Hepatocyte (in vitro differentiated cells): ENCODE measurements at regions not wholly inside any gene's neighbourhood (a gene's known extent, or its start where the extent isn't known, plus 50 kb on each side); places are given as distances from the start of the nearest gene placed in this dataset.

Experiments used
- EZH2 ChIP-seq: fragments of 200-600 bp; sonication (generic); IDR thresholded peaks from 2 replicates; pipeline ENCODE4 v1.6.1; 2016; ENCODE audit warnings: antibody characterized with exemption, mild to moderate bottlenecking, borderline replicate concordance
- EZH2phosphoT487 ChIP-seq: fragments of 200-600 bp; sonication (generic); IDR thresholded peaks from one replicate; pipeline ENCODE4 v1.6.1; 2018; ENCODE audit warnings: antibody characterized with exemption, mild to moderate bottlenecking, low read depth, moderate library complexity; ENCODE audit not compliant: unreplicated experiment, severe bottlenecking
- TF ChIP-seq, protein P1 (sequence below): fragments of 200-600 bp; sonication (generic); IDR thresholded peaks from 2 replicates; pipeline ENCODE4 v1.5.1; 2016; ENCODE audit warnings: antibody characterized with exemption, mild to moderate bottlenecking; ENCODE audit not compliant: poor library complexity

DNA sequence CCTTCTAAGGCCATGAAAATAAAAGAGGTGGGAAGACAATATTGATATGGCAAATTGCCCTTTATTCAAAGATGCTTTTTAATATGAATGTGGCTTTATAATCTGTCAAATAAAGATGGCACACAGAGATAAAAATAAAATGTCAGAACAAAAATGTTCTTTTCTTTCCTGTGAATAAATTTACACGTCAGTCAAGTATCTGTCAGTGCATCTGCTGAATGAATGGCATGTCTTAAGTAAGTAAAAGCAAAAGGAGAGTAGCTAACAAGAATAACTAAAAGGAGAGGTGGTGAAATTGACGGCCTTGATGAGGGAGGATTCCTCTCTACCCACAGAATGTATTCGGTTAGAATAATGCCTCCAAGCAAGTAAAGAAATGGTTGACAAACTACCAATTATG, 1021.7 kb upstream of the GBE1 start:
- TF ChIP-seq, protein P1, sequence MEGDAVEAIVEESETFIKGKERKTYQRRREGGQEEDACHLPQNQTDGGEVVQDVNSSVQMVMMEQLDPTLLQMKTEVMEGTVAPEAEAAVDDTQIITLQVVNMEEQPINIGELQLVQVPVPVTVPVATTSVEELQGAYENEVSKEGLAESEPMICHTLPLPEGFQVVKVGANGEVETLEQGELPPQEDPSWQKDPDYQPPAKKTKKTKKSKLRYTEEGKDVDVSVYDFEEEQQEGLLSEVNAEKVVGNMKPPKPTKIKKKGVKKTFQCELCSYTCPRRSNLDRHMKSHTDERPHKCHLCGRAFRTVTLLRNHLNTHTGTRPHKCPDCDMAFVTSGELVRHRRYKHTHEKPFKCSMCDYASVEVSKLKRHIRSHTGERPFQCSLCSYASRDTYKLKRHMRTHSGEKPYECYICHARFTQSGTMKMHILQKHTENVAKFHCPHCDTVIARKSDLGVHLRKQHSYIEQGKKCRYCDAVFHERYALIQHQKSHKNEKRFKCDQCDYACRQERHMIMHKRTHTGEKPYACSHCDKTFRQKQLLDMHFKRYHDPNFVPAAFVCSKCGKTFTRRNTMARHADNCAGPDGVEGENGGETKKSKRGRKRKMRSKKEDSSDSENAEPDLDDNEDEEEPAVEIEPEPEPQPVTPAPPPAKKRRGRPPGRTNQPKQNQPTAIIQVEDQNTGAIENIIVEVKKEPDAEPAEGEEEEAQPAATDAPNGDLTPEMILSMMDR: no peak
- TF ChIP-seq EZH2: no peak
- TF ChIP-seq EZH2phosphoT487: no peak
